ENCODE measurements at regions not wholly inside any gene's neighbourhood (a gene's known extent, or its start where the extent isn't known, plus 50 kb on each side); places are given as distances from the start of the nearest gene placed in this dataset.

DNA sequence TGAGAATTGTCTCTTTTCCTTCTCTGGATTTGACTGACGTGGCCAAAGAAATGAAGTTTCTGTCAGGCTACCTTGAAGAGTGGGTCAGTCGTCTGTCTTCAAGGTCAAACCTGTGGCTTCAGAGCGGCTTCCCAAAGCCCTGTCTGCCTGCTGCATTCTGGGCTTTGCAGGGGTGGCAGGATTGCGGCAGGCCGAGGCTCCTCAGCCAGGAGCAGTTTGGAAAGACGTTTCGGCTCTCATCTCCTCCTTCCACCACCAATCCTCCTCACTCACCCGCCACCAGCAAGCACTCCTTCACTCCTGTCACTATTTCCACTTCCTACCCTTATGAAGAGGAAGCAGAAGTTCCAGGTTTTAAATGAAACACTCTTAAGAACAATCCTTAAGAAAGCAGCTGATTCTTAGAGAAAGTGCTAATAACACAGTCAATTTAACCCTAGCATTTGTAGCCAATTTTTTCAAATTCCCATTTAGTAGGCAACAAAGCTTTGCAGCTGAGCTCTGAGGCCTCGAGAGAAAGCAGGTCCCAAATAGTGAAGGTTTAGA lies 351.7 kb downstream of the ZNF608 start:
- no peaks in the 10 kb centered on the region for H3K9me3 ChIP-seq (ENCODE audit: control insufficient read depth in 2 of 2, low read length in 2 of 2)
- Mint-ChIP-seq H3K36me3 (no peaks in the 10 kb centered on the region), H3K27me3 (no peaks in the 10 kb centered on the region), H3K9me3 (peaks cover 3 to 19% (median 5%) of the 10 kb centered on the region in 7 donors), H3K4me1 (no peaks in the 10 kb centered on the region), H3K4me3 (no peak overlapping the region), H3K27ac (no peak overlapping the region)
- H3K27ac ChIP-seq (ENCODE audit: insufficient read depth, low read length, poor library complexity, severe bottlenecking) = no peak overlapping the region
- DNase-seq (no peak), ATAC-seq (ENCODE audit: low read depth in 2 of 2) (no peak)
- H3K27me3 ChIP-seq (ENCODE audit: control insufficient read depth, insufficient read depth, low read length) = no peaks in the 10 kb centered on the region
- H3K36me3 ChIP-seq (ENCODE audit: control insufficient read depth, insufficient read depth, low read length) = no peaks in the 10 kb centered on the region
- H3K4me3 ChIP-seq (ENCODE audit: low read depth, low read length) = no peak overlapping the region
- H3K4me1 ChIP-seq (ENCODE audit: control insufficient read depth, insufficient read depth, low read length, poor library complexity, severe bottlenecking) = no peaks in the 10 kb centered on the region

DNA sequence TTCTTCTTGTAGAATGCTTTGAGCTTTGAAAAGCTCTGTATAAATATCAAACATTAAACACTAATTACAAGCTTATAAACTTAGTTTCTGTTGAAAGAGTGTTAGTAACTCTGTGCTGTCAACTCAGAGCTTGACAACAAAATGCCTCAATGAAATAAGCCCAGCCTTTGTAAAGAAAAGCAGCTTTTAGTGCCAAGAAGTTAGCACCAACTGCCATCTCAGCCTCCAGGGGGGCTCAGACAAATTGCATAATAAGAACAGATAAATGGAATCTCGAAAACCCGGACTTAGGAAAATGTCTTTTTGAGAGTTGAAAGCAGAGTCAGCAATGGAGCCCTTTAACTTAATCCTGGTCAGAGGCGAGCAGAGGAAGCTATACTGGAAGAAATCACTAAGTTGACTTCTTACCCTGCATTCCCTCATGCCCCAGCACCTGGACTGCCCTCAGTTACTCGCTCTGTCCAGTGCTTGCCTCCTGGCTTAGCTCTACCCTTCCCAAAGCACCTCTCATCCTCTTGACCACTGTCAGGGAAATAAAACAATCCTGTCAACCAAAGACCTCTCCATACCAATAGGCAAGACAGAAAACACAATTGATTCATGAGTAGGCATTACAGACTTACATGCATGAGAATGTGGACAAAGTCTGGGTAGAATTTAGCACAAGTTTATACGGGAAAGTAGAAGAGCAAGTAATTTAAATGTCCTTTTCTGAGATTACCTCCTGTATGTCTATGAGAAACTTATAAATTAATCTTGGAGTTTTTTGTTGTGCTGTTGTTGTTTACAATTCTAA lies 352.7 kb downstream of the ZNF608 start:
- no peak overlapping the region for H3K27ac ChIP-seq (ENCODE audit: insufficient read depth, low read length, poor library complexity, severe bottlenecking)
- no peaks in the 10 kb centered on the region for H3K9me3 ChIP-seq (ENCODE audit: control insufficient read depth in 2 of 2, low read length in 2 of 2)
- no peaks in the 10 kb centered on the region for H3K4me1 ChIP-seq (ENCODE audit: control insufficient read depth, insufficient read depth, low read length, poor library complexity, severe bottlenecking)
- peaks cover 3 to 21% (median 7%) of the 10 kb centered on the region in 7 donors for H3K9me3 Mint-ChIP-seq
- H3K36me3 ChIP-seq (ENCODE audit: control insufficient read depth, insufficient read depth, low read length) = no peaks in the 10 kb centered on the region
- no peak for DNase-seq
- ATAC-seq (ENCODE audit: low read depth in 2 of 2) = no peak
- H3K4me3 Mint-ChIP-seq = no peak overlapping the region
- no peaks in the 10 kb centered on the region for H3K36me3 Mint-ChIP-seq
- no peaks in the 10 kb centered on the region for H3K4me1 Mint-ChIP-seq
- H3K27me3 Mint-ChIP-seq = no peaks in the 10 kb centered on the region
- H3K4me3 ChIP-seq (ENCODE audit: low read depth, low read length) = no peak overlapping the region
- no peak overlapping the region for H3K27ac Mint-ChIP-seq
- H3K27me3 ChIP-seq (ENCODE audit: control insufficient read depth, insufficient read depth, low read length) = no peaks in the 10 kb centered on the region

GRCh38 chr5:124383693-124384092 lies 362.7 kb downstream of the ZNF608 start:
- Mint-ChIP-seq H3K27ac (no peak overlapping the region), H3K27me3 (no peaks in the 10 kb centered on the region), H3K4me3 (no peak overlapping the region), H3K36me3 (no peaks in the 10 kb centered on the region), H3K9me3 (peaks cover 0 to 32% (median 15%) of the 10 kb centered on the region in 7 donors), H3K4me1 (no peaks in the 10 kb centered on the region)
- no peak for ATAC-seq (ENCODE audit: low read depth in 2 of 2)
- Histone ChIP-seq H3K4me1 (ENCODE audit: control insufficient read depth, insufficient read depth, low read length, poor library complexity, severe bottlenecking) (no peaks in the 10 kb centered on the region), H3K27ac (ENCODE audit: insufficient read depth, low read length, poor library complexity, severe bottlenecking) (no peak overlapping the region), H3K4me3 (ENCODE audit: low read depth, low read length) (no peak overlapping the region), H3K27me3 (ENCODE audit: control insufficient read depth, insufficient read depth, low read length) (no peaks in the 10 kb centered on the region), H3K36me3 (ENCODE audit: control insufficient read depth, insufficient read depth, low read length) (no peaks in the 10 kb centered on the region), H3K9me3 (ENCODE audit: control insufficient read depth in 2 of 2, low read length in 2 of 2) (peaks cover 0 to 8% of the 10 kb centered on the region in 2 experiments)
- DNase-seq = no peak

- H3K27me3 Mint-ChIP-seq = no peaks in the 10 kb centered on the region
- no peak overlapping the region for H3K27ac Mint-ChIP-seq
- H3K36me3 ChIP-seq (ENCODE audit: control insufficient read depth, insufficient read depth, low read length) = no peaks in the 10 kb centered on the region
- H3K4me3 Mint-ChIP-seq = no peak overlapping the region
- H3K9me3 ChIP-seq (ENCODE audit: control insufficient read depth in 2 of 2, low read length in 2 of 2) = peaks cover 0 to 3% of the 10 kb centered on the region in 2 experiments
- H3K36me3 Mint-ChIP-seq = no peaks in the 10 kb centered on the region
- H3K4me3 ChIP-seq (ENCODE audit: low read depth, low read length) = no peak overlapping the region
- ATAC-seq (ENCODE audit: low read depth in 2 of 2) (no peak), DNase-seq (no peak)
- H3K27me3 ChIP-seq (ENCODE audit: control insufficient read depth, insufficient read depth, low read length) = no peaks in the 10 kb centered on the region
- no peak overlapping the region for H3K27ac ChIP-seq (ENCODE audit: insufficient read depth, low read length, poor library complexity, severe bottlenecking)
- no peaks in the 10 kb centered on the region for H3K4me1 ChIP-seq (ENCODE audit: control insufficient read depth, insufficient read depth, low read length, poor library complexity, severe bottlenecking)
- peaks cover 0 to 19% (median 12%) of the 10 kb centered on the region in 7 donors for H3K9me3 Mint-ChIP-seq
- H3K4me1 Mint-ChIP-seq = no peaks in the 10 kb centered on the region
Observed at GRCh38 chr5:124377386-124377785, 369.1 kb downstream of the ZNF608 start.

GRCh38 chr5:124373883-124374282 lies 372.6 kb downstream of the ZNF608 start:
- Histone ChIP-seq H3K36me3 (ENCODE audit: control insufficient read depth, insufficient read depth, low read length) (no peaks in the 10 kb centered on the region), H3K4me3 (ENCODE audit: low read depth, low read length) (no peak overlapping the region), H3K27ac (ENCODE audit: insufficient read depth, low read length, poor library complexity, severe bottlenecking) (no peak overlapping the region), H3K9me3 (ENCODE audit: control insufficient read depth in 2 of 2, low read length in 2 of 2) (peaks cover 0 to 3% of the 10 kb centered on the region in 2 experiments), H3K4me1 (ENCODE audit: control insufficient read depth, insufficient read depth, low read length, poor library complexity, severe bottlenecking) (no peaks in the 10 kb centered on the region), H3K27me3 (ENCODE audit: control insufficient read depth, insufficient read depth, low read length) (no peaks in the 10 kb centered on the region)
- peaks cover 0 to 16% (median 6%) of the 10 kb centered on the region in 7 donors for H3K9me3 Mint-ChIP-seq
- DNase-seq = no peak
- no peak overlapping the region for H3K4me3 Mint-ChIP-seq
- H3K4me1 Mint-ChIP-seq = no peaks in the 10 kb centered on the region
- H3K36me3 Mint-ChIP-seq = no peaks in the 10 kb centered on the region
- no peak for ATAC-seq (ENCODE audit: low read depth in 2 of 2)
- no peak overlapping the region for H3K27ac Mint-ChIP-seq
- H3K27me3 Mint-ChIP-seq = no peaks in the 10 kb centered on the region

GRCh38 chr5:124372457-124372856 lies 374.0 kb downstream of the ZNF608 start:
- no peaks in the 10 kb centered on the region for H3K36me3 ChIP-seq (ENCODE audit: control insufficient read depth, insufficient read depth, low read length)
- Mint-ChIP-seq H3K9me3 (peaks cover 0 to 16% (median 5%) of the 10 kb centered on the region in 7 donors), H3K4me3 (no peak overlapping the region), H3K27me3 (no peaks in the 10 kb centered on the region), H3K27ac (no peak overlapping the region), H3K36me3 (no peaks in the 10 kb centered on the region), H3K4me1 (no peaks in the 10 kb centered on the region)
- H3K4me1 ChIP-seq (ENCODE audit: control insufficient read depth, insufficient read depth, low read length, poor library complexity, severe bottlenecking) = no peaks in the 10 kb centered on the region
- peaks cover 0 to 3% of the 10 kb centered on the region in 2 experiments for H3K9me3 ChIP-seq (ENCODE audit: control insufficient read depth in 2 of 2, low read length in 2 of 2)
- H3K4me3 ChIP-seq (ENCODE audit: low read depth, low read length) = no peak overlapping the region
- H3K27me3 ChIP-seq (ENCODE audit: control insufficient read depth, insufficient read depth, low read length) = no peaks in the 10 kb centered on the region
- DNase-seq (no peak), ATAC-seq (ENCODE audit: low read depth in 2 of 2) (no peak)
- no peak overlapping the region for H3K27ac ChIP-seq (ENCODE audit: insufficient read depth, low read length, poor library complexity, severe bottlenecking)

GRCh38 chr5:124371111-124371706 lies 375.2 kb downstream of the ZNF608 start:
- ATAC-seq (ENCODE audit: low read depth in 2 of 2) (no peak), DNase-seq (no peak)
- Histone ChIP-seq H3K27me3 (ENCODE audit: control insufficient read depth, insufficient read depth, low read length) (no peaks in the 10 kb centered on the region), H3K9me3 (ENCODE audit: control insufficient read depth in 2 of 2, low read length in 2 of 2) (peaks cover 0 to 3% of the 10 kb centered on the region in 2 experiments), H3K4me1 (ENCODE audit: control insufficient read depth, insufficient read depth, low read length, poor library complexity, severe bottlenecking) (no peaks in the 10 kb centered on the region), H3K4me3 (ENCODE audit: low read depth, low read length) (no peak overlapping the region), H3K36me3 (ENCODE audit: control insufficient read depth, insufficient read depth, low read length) (no peaks in the 10 kb centered on the region), H3K27ac (ENCODE audit: insufficient read depth, low read length, poor library complexity, severe bottlenecking) (no peak overlapping the region)
- H3K4me3 Mint-ChIP-seq = no peak overlapping the region
- H3K4me1 Mint-ChIP-seq = no peaks in the 10 kb centered on the region
- peaks cover 0 to 16% (median 7%) of the 10 kb centered on the region in 7 donors for H3K9me3 Mint-ChIP-seq
- no peaks in the 10 kb centered on the region for H3K36me3 Mint-ChIP-seq
- no peak overlapping the region for H3K27ac Mint-ChIP-seq
- no peaks in the 10 kb centered on the region for H3K27me3 Mint-ChIP-seq
